B cell (primary cell): ENCODE measurements at regions not wholly inside any gene's neighbourhood (a gene's known extent, or its start where the extent isn't known, plus 50 kb on each side); places are given as distances from the start of the nearest gene placed in this dataset.

Source experiments
- ATAC-seq: fragments of 200-7000 bp; cut with Tn5 transposase; one replicate; pipeline ENCODE4 v1.10.0; 2021; ENCODE audit warnings: low read depth, mild to moderate bottlenecking, moderate number of reproducible peaks, moderate library complexity
- CTCF ChIA-PET: fragments of 350-600 bp; sonication (Branson Sonifier 250); formaldehyde crosslinking; loops from one replicate; lab custom pipeline; 2021; ENCODE audit warnings: antibody characterized with exemption, inconsistent platforms; lab: Charles Lee
- POLR2A ChIA-PET: fragments of 350-600 bp; sonication (Branson Sonifier 250); formaldehyde crosslinking; loops from one replicate; lab custom pipeline; 2021; ENCODE audit warnings: antibody characterized with exemption; lab: Charles Lee
- DNase-seq: peaks from one replicate; pipeline ENCODE4 v3.0.0; 2013
- H2AFZ ChIP-seq: 2 replicates; pipeline ENCODE4 v1.6.1; 2012; ENCODE audit warnings: mild to moderate bottlenecking, low read depth, low read length; ENCODE audit not compliant: insufficient read depth, poor library complexity, severe bottlenecking
- H3K27ac ChIP-seq, 2 donors: 1 replicate in 1 of 2; 2 replicates in 1 of 2; pipeline ENCODE4 v1.5.1; 2012 to 2013; ENCODE audit warnings: low read length in 2 of 2, mild to moderate bottlenecking in 2 of 2, moderate library complexity in 1 of 2
- H3K27me3 ChIP-seq, 4 experiments: fragments of 200-600 bp in 1 of 4; sonication (generic) in 1 of 4; replicated peaks in 1 of 4; 1 replicate in 2 of 4; 2 replicates in 2 of 4; pipeline versions ENCODE4 v1.6.1 to v1.7.0; 2013 to 2016; ENCODE audit warnings: low read length in 3 of 4, mild to moderate bottlenecking in 2 of 4, mixed read lengths in 1 of 4, moderate library complexity in 1 of 4; ENCODE audit not compliant: insufficient read depth in 4 of 4, control insufficient read depth in 3 of 4; ENCODE audit errors: control extremely low read depth in 1 of 4
- H3K36me3 ChIP-seq, 2 experiments: replicated peaks in 1 of 2; 1 replicate in 1 of 2; 2 replicates in 1 of 2; pipeline versions ENCODE4 v1.6.1 to v1.7.1; 2013; ENCODE audit warnings: low read length in 1 of 2; ENCODE audit not compliant: insufficient read depth in 2 of 2, control insufficient read depth in 1 of 2; ENCODE audit errors: control extremely low read depth in 1 of 2, extremely low read depth in 1 of 2
- H3K4me1 ChIP-seq, 2 donors: fragments of 200-600 bp in 1 of 2; sonication (generic) in 1 of 2; 1 replicate in 1 of 2; 2 replicates in 1 of 2; pipeline versions ENCODE4 v1.5.1 to v1.6.1; 2013 to 2017; ENCODE audit warnings: low read length in 2 of 2; ENCODE audit not compliant: control insufficient read depth in 2 of 2, insufficient read depth in 2 of 2
- H3K4me2 ChIP-seq: replicated peaks from 2 replicates; pipeline ENCODE3; 2012; ENCODE audit warnings: mild to moderate bottlenecking, low read depth, low read length; ENCODE audit not compliant: poor library complexity, severe bottlenecking
- H3K4me3 ChIP-seq, 5 experiments: fragments of 200-600 bp in 1 of 5; sonication (generic) in 1 of 5; 1 replicate in 3 of 5; 2 replicates in 2 of 5; pipeline versions ENCODE4 v1.5.1 to v1.7.0; 2011 to 2016; ENCODE audit warnings: low read length in 4 of 5, mild to moderate bottlenecking in 4 of 5, low read depth in 2 of 5, control low read depth in 1 of 5, moderate library complexity in 1 of 5; ENCODE audit not compliant: insufficient read depth in 1 of 5; ENCODE audit errors: control extremely low read depth in 1 of 5, extremely low read depth in 1 of 5
- H3K79me2 ChIP-seq: fragments of 200-600 bp; sonication (generic); one replicate; pipeline ENCODE4 v1.6.0; 2016; ENCODE audit warnings: low read length; ENCODE audit not compliant: control insufficient read depth, insufficient read depth
- H3K9ac ChIP-seq: fragments of 200-600 bp; sonication (generic); 2 replicates; pipeline ENCODE4 v1.6.1; 2017; ENCODE audit warnings: mild to moderate bottlenecking, low read length, moderate library complexity
- H3K9me3 ChIP-seq, 3 donors: one replicate each; pipeline versions ENCODE4 v1.6.1 to v1.7.1; 2013; ENCODE audit warnings: low read length in 2 of 3; ENCODE audit not compliant: control insufficient read depth in 2 of 3, insufficient read depth in 1 of 3; ENCODE audit errors: control extremely low read depth in 1 of 3
- H4K20me1 ChIP-seq: 2 replicates; pipeline ENCODE4 v1.6.0; 2012; ENCODE audit warnings: mild to moderate bottlenecking, low read length; ENCODE audit not compliant: insufficient read depth, control insufficient read depth, poor library complexity, severe bottlenecking
- H3K27ac Mint-ChIP-seq: one replicate; pipeline ENCODE4 v1.8.0; 2021; ENCODE audit warnings: mixed read lengths
- H3K27me3 Mint-ChIP-seq: one replicate; pipeline ENCODE4 v1.8.0; 2021; ENCODE audit warnings: mixed read lengths
- H3K4me1 Mint-ChIP-seq: one replicate; pipeline ENCODE4 v1.8.0; 2021; ENCODE audit warnings: mixed read lengths
- H3K4me3 Mint-ChIP-seq: one replicate; pipeline ENCODE4 v1.8.0; 2021; ENCODE audit warnings: mixed read lengths
- H3K9me3 Mint-ChIP-seq: one replicate; pipeline ENCODE4 v1.8.0; 2022; ENCODE audit warnings: mixed read lengths; ENCODE audit not compliant: insufficient read depth
- EZH2 ChIP-seq: IDR thresholded peaks from 2 replicates; pipeline ENCODE4 v1.6.1; 2012; ENCODE audit warnings: borderline replicate concordance, low read depth, mild to moderate bottlenecking, moderate library complexity, low read length; ENCODE audit not compliant: insufficient read depth, poor library complexity, severe bottlenecking
- WGBS: methylation state at CpG from one replicate; pipeline ENCODE4 v1.1.5; 2013; ENCODE audit warnings: missing lambda C conversion rate; ENCODE audit not compliant: insufficient coverage; 5-methylcytosine and 5-hydroxymethylcytosine counted together
- intact Hi-C: fragments of 100-400 bp; cut with micrococcal nuclease; formaldehyde crosslinking; loops from one replicate; pipeline ENCODE4 v1.10.0; 2022
- TF ChIP-seq, protein P1 (sequence below): fragments of 200-600 bp; IDR thresholded peaks from one replicate; pipeline ENCODE4 v1.8.0; 2022; ENCODE audit warnings: antibody characterized with exemption, mild to moderate bottlenecking

DNA sequence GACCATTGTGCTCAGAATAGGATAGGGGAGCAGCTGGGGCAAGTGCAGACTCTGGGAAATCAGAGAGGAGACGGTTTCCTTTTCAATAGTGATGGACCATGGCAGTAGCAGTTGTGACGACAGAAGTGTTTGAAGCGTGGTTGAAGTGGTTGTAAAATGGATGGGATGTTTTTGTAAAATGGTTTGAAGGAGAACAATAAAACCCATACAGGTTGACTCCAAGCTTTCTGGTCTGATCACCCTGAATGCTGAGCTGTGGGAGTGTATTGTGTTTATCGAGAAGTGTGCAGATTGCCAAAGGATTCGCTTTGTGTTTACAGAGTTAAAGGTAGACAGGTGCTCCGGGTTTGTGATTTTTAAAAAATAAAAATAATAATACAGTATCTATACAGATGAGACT lies 255.2 kb upstream of the SULF2 start:
- Histone ChIP-seq H2AFZ (no peak overlapping the region), H3K36me3 (no peaks in the 10 kb centered on the region), H3K79me2 (no peaks in the 10 kb centered on the region), H3K27ac (no peak overlapping the region), H3K9ac (no peak overlapping the region), H3K4me1 (no peaks in the 10 kb centered on the region), H3K9me3 (peaks cover 0 to 13% (median 0%) of the 10 kb centered on the region in 3 donors), H3K4me2 (no peak overlapping the region), H3K4me3 (no peak overlapping the region), H3K27me3 (peaks cover 0 to 4% (median 0%) of the 10 kb centered on the region in 4 experiments), H4K20me1 (no peaks in the 10 kb centered on the region)
- H3K4me3 Mint-ChIP-seq: no peak overlapping the region
- peaks cover 8% of the 10 kb centered on the region for H3K27me3 Mint-ChIP-seq
- POLR2A ChIA-PET: no interaction called here
- TF ChIP-seq, protein P1, sequence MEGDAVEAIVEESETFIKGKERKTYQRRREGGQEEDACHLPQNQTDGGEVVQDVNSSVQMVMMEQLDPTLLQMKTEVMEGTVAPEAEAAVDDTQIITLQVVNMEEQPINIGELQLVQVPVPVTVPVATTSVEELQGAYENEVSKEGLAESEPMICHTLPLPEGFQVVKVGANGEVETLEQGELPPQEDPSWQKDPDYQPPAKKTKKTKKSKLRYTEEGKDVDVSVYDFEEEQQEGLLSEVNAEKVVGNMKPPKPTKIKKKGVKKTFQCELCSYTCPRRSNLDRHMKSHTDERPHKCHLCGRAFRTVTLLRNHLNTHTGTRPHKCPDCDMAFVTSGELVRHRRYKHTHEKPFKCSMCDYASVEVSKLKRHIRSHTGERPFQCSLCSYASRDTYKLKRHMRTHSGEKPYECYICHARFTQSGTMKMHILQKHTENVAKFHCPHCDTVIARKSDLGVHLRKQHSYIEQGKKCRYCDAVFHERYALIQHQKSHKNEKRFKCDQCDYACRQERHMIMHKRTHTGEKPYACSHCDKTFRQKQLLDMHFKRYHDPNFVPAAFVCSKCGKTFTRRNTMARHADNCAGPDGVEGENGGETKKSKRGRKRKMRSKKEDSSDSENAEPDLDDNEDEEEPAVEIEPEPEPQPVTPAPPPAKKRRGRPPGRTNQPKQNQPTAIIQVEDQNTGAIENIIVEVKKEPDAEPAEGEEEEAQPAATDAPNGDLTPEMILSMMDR: no peak
- no peak for TF ChIP-seq EZH2
- DNase-seq: no peak
- H3K9me3 Mint-ChIP-seq: no peaks in the 10 kb centered on the region
- no peaks in the 10 kb centered on the region for H3K4me1 Mint-ChIP-seq
- intact Hi-C loops: no loop called here
- CTCF ChIA-PET: no interaction called here
- 85% methylated on average over 3 of the region's 6 CpGs for WGBS
- no peak for ATAC-seq
- no peak overlapping the region for H3K27ac Mint-ChIP-seq

DNA sequence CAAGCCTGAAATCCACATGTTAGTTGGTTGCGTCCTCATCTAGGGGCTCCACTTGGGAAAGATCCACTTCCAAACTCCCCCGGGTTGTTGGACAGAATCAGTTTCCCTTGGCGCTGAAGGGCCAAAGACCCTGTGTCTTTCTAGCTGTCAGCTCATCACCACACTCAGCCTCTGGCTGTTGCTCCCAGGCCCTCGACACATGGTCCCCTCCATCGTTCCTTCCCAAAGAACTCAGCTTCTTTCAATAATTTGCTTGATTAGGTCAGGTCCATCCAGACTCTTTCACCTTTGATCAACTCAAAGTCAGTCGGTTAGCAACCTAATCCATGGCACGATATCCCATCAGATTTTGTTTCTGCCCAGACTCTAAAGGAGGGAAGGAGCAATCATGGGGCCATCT lies 254.8 kb upstream of the SULF2 start:
- DNase-seq (no peak), ATAC-seq (no peak)
- H3K36me3 ChIP-seq: no peaks in the 10 kb centered on the region
- Mint-ChIP-seq H3K9me3 (peaks cover 3% of the 10 kb centered on the region), H3K27ac (no peak overlapping the region), H3K4me1 (no peaks in the 10 kb centered on the region), H3K27me3 (peaks cover 8% of the 10 kb centered on the region), H3K4me3 (no peak overlapping the region)
- WGBS: 79% methylated on average over 6 of the region's 7 CpGs
- TF ChIP-seq, protein P1: no peak
- no peak for TF ChIP-seq EZH2
- H3K27me3 ChIP-seq: peaks cover 0 to 4% (median 0%) of the 10 kb centered on the region in 4 experiments
- intact Hi-C loops: no loop called here
- no peak overlapping the region for H3K27ac ChIP-seq
- H2AFZ ChIP-seq: no peak overlapping the region
- peaks cover 0 to 15% (median 0%) of the 10 kb centered on the region in 3 donors for H3K9me3 ChIP-seq
- CTCF ChIA-PET: no interaction called here
- H3K79me2 ChIP-seq: no peaks in the 10 kb centered on the region
- H3K9ac ChIP-seq: no peak overlapping the region
- H3K4me3 ChIP-seq: no peak overlapping the region
- H4K20me1 ChIP-seq: no peaks in the 10 kb centered on the region
- H3K4me1 ChIP-seq: no peaks in the 10 kb centered on the region
- H3K4me2 ChIP-seq: no peak overlapping the region
- POLR2A ChIA-PET: no interaction called here
